Uterus (tissue), 2 donors: ENCODE measurements at regions not wholly inside any gene's neighbourhood (a gene's known extent, or its start where the extent isn't known, plus 50 kb on each side); places are given as distances from the start of the nearest gene placed in this dataset.

ENCODE experiments used
- POLR2A ChIP-seq, 2 donors: fragments of 450-650 bp; IDR thresholded peaks; one replicate each; pipeline ENCODE4 v1.6.1; 2016; ENCODE audit warnings: antibody characterized with exemption in 2 of 2, mild to moderate bottlenecking in 1 of 2, moderate library complexity in 1 of 2
- TF ChIP-seq, protein P1 (sequence below), 4 experiments: fragments of 200-600 bp in 2 of 4; fragments of 450-650 bp in 2 of 4; sonication (generic) in 2 of 4; IDR thresholded peaks; one replicate each; pipeline ENCODE4 v1.5.1; 2016 to 2019; ENCODE audit warnings: antibody characterized with exemption in 4 of 4, mild to moderate bottlenecking in 2 of 4, moderate library complexity in 1 of 4

DNA sequence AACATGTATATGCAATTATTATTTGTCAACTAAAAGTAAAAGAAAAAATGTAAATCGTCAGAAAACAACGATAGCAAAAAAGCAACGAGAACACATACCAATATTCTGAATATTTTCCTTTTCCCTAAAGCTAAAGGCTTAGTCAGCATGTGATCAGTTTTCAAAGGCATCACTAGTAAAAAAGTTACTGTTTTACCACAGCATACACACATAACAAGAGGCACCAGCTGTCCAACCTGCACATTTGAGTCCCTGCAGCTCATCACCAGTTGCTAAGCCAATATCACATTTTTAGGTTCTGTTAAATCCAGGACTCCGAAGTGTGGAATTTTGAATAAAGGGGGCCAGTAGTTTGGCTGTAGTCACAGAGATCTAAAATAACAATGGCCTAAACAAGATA, 203.8 kb downstream of the ADGRA3 start:
- TF ChIP-seq, protein P1, sequence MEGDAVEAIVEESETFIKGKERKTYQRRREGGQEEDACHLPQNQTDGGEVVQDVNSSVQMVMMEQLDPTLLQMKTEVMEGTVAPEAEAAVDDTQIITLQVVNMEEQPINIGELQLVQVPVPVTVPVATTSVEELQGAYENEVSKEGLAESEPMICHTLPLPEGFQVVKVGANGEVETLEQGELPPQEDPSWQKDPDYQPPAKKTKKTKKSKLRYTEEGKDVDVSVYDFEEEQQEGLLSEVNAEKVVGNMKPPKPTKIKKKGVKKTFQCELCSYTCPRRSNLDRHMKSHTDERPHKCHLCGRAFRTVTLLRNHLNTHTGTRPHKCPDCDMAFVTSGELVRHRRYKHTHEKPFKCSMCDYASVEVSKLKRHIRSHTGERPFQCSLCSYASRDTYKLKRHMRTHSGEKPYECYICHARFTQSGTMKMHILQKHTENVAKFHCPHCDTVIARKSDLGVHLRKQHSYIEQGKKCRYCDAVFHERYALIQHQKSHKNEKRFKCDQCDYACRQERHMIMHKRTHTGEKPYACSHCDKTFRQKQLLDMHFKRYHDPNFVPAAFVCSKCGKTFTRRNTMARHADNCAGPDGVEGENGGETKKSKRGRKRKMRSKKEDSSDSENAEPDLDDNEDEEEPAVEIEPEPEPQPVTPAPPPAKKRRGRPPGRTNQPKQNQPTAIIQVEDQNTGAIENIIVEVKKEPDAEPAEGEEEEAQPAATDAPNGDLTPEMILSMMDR (IDR thresholded peaks at IDR 0.05) = no peak
- no peak for TF ChIP-seq POLR2A (IDR thresholded peaks at IDR 0.05)
